HCT116 (cell line): ENCODE measurements at regions not wholly inside any gene's neighbourhood (a gene's known extent, or its start where the extent isn't known, plus 50 kb on each side); places are given as distances from the start of the nearest gene placed in this dataset.

Source experiments
- EGR1 ChIP-seq: IDR thresholded peaks from 2 replicates; pipeline ENCODE4 v1.6.1; 2012; ENCODE audit warnings: low read depth
- JUND ChIP-seq: IDR thresholded peaks from 2 replicates; pipeline ENCODE4 v1.6.1; 2012
- POLR2AphosphoS5 ChIP-seq: IDR thresholded peaks from 2 replicates; pipeline ENCODE4 v1.6.1; 2011; ENCODE audit warnings: mild to moderate bottlenecking, low read depth, low read length, moderate library complexity
- TF ChIP-seq, protein P1 (sequence below), 3 experiments: fragments of 200-600 bp in 1 of 3; sonication (generic) in 1 of 3; IDR thresholded peaks in 2 of 3; conservative IDR thresholded peaks in 1 of 3; 2 replicates each; pipeline ENCODE4 v1.5.1; 2012 to 2017; ENCODE audit warnings: low read depth in 2 of 3, low read length in 2 of 3, antibody characterized with exemption in 1 of 3, borderline replicate concordance in 1 of 3, control low read depth in 1 of 3, mild to moderate bottlenecking in 1 of 3, mixed read lengths in 1 of 3, mixed run types in 1 of 3, moderate library complexity in 1 of 3; ENCODE audit not compliant: insufficient read depth in 1 of 3

DNA sequence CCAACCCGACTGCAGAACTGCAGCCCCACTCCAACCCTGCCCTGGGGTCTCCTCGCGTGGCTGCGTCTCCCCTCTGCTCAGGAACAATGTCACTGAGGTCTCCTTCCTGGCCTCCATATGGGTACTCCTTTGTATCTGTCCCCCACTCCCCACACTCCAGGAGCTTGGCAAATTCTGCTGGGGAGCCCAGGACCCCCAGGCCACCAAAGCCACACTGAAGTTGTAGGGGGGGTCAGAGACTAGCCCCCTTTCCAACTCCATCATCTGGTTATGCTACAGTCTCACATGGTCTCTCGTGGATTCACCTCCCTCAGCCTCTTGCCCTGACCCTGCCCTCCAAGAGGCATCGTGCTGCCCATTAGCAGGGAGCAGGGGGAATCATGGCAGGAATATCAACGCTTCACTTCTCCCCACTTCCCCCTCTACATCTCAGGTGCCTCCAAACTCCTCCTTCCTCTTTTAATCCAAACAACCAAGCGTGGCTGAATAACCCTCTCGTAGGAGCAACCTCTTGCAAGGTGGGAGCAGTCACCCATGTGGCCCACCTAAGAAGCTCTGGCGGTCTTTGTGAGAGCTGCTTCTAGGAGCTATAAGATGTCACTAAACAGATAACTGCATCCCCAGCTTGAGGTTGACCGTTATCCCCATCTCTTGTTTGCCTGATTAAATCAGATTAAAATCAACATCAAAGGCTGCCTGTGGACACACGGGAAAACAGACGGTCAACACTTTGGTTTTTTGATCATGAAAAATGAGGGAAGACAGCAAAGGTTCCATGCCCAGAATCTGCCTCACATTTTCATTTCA lies 86.4 kb downstream of the MIS18A start:
- TF ChIP-seq POLR2AphosphoS5 = no peak
- TF ChIP-seq, protein P1, sequence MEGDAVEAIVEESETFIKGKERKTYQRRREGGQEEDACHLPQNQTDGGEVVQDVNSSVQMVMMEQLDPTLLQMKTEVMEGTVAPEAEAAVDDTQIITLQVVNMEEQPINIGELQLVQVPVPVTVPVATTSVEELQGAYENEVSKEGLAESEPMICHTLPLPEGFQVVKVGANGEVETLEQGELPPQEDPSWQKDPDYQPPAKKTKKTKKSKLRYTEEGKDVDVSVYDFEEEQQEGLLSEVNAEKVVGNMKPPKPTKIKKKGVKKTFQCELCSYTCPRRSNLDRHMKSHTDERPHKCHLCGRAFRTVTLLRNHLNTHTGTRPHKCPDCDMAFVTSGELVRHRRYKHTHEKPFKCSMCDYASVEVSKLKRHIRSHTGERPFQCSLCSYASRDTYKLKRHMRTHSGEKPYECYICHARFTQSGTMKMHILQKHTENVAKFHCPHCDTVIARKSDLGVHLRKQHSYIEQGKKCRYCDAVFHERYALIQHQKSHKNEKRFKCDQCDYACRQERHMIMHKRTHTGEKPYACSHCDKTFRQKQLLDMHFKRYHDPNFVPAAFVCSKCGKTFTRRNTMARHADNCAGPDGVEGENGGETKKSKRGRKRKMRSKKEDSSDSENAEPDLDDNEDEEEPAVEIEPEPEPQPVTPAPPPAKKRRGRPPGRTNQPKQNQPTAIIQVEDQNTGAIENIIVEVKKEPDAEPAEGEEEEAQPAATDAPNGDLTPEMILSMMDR (IDR thresholded peaks at IDR 0.05 in 2 of 3, conservative IDR thresholded peaks at IDR 0.05 in 1 of 3; ENCODE audit: borderline replicate concordance in 1 of 3, insufficient read depth in 1 of 3, low read depth in 2 of 3, low read length in 2 of 3) = no peak
- TF ChIP-seq JUND = no peak
- no peak for TF ChIP-seq EGR1
